Hepatocyte (in vitro differentiated cells): ENCODE measurements at regions not wholly inside any gene's neighbourhood (a gene's known extent, or its start where the extent isn't known, plus 50 kb on each side); places are given as distances from the start of the nearest gene placed in this dataset.

ENCODE experiments used
- EZH2phosphoT487 ChIP-seq: fragments of 200-600 bp; sonication (generic); IDR thresholded peaks from one replicate; pipeline ENCODE4 v1.6.1; 2018; ENCODE audit warnings: antibody characterized with exemption, mild to moderate bottlenecking, low read depth, moderate library complexity; ENCODE audit not compliant: unreplicated experiment, severe bottlenecking
- TF ChIP-seq, protein P1 (sequence below): fragments of 200-600 bp; sonication (generic); IDR thresholded peaks from 2 replicates; pipeline ENCODE4 v1.5.1; 2016; ENCODE audit warnings: antibody characterized with exemption, mild to moderate bottlenecking; ENCODE audit not compliant: poor library complexity

DNA sequence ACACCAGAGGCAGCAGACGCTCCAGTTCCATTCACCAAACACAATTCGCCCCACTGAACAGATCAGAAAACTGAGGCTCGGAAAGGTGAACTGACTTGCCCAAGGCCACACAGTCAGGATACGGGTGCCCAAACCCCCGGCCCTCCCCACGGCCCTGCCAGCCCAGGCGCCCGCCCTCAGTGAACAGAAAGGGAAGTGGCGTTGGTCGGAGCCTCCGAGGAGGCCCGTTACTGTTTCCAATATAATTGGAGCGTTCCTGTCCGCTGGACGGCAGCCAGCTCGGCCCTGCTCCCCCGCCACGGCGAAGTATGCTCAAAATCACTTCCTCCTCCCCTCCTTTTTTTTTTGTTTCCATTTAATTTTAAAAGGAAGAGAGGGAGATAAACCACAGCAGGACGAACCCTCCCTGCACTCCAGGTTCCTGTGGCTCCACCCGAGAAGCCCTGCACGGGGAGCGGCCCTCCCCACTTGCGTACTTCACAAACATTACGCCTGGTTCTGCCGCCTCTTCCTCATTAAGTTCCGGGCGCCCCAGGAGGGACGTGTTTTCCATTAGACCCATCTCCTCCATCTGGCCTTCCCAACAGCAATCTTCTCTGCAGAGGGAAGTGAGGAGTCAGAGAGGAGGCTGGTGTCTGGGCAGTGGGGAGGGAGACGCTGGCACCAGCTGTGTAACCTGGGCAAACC, 61.1 kb downstream of the NCOR2 start:
- TF ChIP-seq, protein P1, sequence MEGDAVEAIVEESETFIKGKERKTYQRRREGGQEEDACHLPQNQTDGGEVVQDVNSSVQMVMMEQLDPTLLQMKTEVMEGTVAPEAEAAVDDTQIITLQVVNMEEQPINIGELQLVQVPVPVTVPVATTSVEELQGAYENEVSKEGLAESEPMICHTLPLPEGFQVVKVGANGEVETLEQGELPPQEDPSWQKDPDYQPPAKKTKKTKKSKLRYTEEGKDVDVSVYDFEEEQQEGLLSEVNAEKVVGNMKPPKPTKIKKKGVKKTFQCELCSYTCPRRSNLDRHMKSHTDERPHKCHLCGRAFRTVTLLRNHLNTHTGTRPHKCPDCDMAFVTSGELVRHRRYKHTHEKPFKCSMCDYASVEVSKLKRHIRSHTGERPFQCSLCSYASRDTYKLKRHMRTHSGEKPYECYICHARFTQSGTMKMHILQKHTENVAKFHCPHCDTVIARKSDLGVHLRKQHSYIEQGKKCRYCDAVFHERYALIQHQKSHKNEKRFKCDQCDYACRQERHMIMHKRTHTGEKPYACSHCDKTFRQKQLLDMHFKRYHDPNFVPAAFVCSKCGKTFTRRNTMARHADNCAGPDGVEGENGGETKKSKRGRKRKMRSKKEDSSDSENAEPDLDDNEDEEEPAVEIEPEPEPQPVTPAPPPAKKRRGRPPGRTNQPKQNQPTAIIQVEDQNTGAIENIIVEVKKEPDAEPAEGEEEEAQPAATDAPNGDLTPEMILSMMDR, result no peak
- no peak for TF ChIP-seq EZH2phosphoT487
